CD4-positive, alpha-beta T cell treated with Interleukin-12 subunit alpha and Interleukin-12 subunit beta, for 1 hour (primary cell): ENCODE measurements at regions not wholly inside any gene's neighbourhood (a gene's known extent, or its start where the extent isn't known, plus 50 kb on each side); places are given as distances from the start of the nearest gene placed in this dataset.

ENCODE experiments used
- DNase-seq: peaks from one replicate; pipeline ENCODE4 v3.0.0-alpha.2; 2020

DNA sequence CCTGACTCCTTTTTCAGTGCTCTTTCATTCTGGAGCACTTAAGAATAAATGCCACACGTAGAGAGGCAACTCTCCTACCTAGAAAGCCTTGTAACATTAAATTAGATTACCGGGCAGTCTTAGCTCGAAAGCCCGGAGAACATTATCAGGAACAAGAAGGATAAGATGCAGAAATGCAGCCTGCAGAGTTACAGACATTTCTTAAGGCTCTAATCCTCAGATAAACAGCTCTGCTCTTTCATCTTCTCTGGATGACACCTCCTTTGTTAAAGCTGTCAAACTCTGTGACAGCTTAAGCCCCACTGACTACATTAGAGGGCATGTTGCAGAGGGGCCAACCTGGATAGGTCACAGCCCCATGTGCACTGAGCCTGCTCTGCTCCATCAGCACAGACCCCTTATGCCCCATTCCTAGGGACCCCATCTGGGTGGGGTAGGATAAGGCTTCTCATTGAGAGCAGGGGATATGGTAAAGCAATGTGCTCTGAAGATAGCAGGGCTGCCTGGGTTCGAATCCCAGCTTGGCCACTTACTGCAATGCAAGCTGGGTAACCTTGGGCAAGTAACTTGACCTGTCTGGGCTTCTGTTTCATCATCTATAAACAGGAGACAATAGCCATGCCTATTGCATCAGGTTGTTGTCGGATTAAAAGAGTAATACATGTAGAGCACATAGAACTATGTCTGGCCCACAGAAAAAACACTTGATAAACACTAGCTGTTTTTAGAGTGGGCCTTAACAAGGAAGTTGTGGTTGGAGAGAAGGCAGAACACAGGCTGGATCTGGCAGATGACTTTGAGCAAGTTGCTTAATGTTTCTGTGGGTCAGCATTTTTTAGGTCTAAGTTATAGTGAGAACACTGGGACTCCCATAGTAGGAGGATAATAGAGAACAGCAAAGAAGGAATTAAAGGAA, 111.4 kb downstream of the THNSL2 start:
- no peak for DNase-seq

DNA sequence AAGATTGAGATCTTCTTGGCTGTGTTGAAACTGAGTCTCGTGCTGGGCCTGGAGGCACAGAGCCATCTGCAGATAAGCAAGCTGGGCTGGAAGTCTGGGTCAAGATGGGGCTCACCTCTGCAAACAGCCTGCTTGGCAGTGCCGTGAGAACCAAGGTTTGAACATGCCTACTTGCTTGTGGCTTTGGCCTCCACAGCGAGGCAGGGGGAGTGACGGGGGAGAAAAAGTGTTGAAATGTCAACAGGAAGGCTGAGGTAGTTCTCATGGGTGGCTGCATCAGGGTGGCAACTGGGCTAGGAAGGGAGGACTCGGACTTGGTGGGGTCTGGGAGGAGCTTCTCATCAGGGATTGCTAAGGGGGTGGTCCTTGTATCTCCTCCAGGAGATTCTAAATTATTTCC, 99.7 kb downstream of the THNSL2 start:
- DNase-seq, result peak; percentile 13

DNA sequence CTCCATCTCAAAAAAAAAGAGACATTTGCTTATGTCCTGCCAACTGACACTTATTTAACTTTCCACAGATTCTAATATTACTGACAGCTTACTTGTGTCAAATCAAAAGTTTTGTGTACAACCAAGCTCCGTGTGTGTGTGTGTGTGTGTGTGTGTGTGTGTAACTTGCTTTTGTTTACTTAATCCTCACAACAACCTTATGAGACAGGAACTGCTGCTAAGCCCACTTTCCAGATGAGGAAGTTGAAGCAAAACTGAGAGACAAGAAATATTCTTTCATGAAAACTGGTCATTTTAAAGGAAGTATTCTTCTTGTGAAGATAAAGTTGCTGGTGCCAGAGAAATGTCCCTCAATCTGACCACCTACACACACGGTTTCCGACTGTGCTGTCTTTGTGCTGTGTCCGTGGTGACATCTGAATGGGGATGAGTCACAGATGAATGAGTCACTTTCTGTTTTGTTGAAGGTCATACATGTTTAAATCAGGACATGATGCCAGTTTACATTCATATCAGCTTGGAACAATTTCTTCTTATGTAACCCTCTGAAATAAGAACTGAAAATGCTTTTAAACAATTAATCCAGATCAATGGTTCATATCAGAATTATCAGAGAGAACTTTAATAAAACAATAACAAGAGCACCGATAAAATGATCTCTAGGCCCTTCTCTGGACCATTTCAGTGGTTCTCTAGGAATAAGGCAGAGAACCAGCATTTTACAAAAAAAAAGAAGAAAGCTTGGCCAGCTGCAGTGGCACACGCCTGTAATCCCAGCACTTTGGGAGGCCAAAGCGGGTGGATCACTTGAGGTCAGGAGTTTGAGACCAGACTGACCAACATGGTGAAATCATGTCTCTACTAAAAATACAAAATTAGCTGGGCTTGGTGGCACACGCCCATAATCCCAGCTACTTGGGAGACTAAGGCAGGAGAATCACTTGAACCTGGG, 95.5 kb downstream of the THNSL2 start:
- peak; percentile 6 for DNase-seq

DNA sequence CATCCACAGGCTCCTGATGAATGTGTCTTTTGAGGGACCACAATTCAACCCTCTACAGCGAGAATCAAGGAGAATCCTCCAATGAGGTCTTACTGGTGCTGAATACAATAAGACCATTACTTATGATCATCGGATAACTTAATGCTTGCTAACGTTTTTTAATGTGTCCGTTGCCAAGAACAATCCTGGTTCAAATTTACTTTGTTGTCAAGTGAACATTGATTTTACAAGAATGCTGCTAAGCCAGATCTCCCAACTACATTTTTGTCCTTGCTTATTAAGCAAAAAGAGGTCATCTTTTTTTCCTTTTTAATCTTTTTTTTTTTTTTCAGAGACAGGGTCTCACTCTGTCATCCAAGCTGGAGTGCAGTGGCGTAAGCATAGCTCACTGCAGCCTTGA, 93.7 kb downstream of the THNSL2 start:
- no peak for DNase-seq

DNA sequence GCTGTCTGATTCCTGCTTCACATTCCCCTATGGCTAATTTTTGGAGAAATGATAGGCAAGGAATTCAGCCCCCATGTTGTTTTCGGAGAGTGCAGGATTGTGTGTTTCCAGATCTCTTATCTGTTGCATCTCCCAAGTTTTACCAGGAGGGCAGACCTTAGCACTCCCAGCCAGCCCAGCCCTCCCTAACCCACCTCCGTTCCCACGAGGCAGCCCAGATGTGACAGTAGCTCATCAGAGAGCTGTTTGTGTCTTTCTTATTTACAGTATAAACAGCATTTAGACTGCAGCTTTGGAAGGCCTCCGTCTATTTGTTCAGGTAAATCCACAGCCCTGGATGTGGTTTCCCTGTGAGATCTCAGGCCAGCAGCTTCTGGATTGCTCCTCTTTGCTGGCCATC, 91.6 kb downstream of the THNSL2 start:
- no peak for DNase-seq

DNA sequence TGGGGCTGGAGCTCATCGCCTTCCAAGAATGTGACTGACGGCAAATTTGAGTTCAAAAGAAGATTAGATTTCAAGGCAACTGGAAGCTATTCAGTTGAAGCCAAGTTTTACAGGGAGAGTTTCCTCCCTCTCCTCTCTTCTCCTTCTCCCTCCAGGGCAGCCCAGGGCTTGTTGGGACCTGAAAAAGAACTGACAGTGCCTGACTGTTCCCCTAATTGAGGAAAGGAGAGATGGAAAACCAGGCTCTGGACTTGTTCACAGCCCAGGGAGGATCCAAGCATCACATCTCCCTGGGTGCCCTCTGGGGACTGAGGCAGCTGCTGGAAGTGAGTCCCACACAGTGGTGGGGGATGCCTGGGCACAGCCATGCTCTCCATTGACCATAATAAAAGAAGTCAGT, 88.1 kb downstream of the THNSL2 start:
- DNase-seq, result no peak

DNA sequence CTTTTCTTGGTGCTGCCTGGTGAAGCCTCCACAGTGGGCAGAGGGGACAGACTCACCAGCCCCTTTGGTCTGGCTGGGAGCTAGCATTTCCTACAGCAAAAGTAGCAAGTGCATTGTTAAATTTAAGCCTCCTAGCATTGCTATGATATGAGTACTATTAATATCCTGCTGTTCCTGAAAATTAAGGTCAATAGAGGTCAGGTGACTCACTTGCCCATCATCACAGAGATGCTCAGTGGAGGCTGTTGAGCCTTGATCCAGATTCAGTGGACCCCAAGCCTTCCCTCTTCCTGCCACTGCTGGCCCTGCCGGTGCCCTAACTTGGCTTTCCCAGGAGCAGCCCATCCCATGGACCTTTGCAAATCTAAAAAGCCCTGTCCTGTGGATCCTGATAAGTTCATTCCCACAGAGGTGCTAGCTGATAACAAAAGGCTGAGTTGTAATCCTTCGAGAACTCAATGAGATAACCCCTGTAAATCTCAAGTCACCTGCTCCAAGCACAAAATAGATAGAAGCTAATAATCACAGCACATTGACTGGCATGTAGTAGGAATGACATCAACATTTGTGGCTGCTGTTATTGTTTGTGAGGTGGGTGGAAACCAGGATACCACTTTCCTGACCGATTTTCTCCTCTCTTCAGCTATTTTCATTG, 84.4 kb downstream of the THNSL2 start:
- no peak for DNase-seq

DNA sequence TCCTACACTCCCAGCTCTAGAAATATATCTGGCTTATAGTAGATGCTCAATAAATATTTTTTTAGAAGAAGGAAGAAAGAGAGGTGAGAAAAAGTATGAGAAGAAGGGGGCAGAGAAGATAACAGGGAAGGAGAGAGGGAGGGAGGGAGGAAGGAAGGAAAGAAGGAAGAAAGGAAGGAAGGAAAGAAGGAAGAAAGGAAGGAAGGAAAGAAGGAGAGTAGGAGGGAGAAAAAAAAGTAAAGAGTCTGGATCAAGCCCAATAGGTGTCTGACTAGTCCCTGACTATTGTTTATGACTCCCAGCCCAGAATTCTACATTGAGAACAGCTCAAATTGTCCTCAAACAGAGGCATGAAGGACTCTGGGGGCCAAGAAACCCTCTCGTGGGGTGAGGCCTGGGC, 83.9 kb downstream of the THNSL2 start:
- no peak for DNase-seq

DNA sequence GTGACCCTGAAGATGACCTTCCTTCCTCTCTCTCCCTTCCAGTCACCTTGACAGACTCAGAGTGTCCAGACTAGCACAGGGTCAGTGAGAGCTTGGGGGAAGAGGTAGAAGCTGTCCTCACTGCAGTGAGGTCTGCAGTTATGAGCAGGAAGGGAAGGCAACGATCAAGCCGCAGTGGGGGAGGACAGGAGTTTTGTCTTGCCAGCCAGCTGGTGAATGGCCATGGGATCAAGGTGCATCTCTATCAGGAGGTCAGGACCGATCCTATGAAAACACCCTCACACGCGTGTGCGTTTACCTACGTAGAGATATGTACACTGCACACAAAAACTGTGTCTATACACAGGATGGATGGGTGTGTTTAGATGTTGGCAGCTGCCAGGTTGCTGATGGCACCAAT, 83.2 kb downstream of the THNSL2 start:
- no peak for DNase-seq

DNA sequence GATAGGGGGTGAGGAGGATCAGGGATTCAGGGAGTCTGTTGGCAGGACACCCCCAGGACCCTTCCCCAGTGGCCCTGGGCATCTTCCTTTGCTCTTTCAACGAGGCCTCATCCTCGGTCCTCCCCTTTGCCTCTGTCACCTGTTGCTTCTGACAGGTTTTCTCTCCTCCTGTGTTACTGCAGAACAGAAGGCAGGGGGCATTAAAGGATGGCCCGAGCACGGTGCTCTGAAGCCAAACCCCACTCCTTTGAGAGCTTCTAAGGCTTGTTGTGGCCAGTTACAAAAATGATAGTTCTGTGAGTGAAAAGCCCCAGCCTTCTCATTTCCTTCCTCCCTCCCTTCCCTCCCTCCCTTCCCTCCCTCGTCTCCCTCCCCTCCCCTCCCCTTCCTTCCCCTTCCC, 82.5 kb downstream of the THNSL2 start:
- no peak for DNase-seq

DNA sequence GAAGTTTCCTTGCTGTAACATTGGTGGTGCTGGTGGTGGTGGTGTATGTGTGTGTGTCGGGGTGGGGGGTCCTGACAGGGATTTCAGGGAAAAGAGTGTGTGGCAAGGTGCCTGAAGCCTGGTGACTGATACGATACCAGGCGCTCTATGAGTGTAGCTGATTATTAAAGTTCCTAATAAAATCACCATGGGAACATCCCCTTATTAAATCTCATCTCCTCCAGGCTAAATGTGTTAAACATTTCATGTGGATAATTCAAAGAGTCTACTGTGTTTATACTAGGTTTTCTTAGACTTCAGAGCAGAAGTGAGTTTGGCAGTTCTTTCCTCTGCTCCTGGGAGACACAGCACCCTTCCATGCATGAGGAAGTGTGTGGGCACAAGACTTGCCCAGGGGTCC, 82.0 kb downstream of the THNSL2 start:
- DNase-seq, result no peak

DNA sequence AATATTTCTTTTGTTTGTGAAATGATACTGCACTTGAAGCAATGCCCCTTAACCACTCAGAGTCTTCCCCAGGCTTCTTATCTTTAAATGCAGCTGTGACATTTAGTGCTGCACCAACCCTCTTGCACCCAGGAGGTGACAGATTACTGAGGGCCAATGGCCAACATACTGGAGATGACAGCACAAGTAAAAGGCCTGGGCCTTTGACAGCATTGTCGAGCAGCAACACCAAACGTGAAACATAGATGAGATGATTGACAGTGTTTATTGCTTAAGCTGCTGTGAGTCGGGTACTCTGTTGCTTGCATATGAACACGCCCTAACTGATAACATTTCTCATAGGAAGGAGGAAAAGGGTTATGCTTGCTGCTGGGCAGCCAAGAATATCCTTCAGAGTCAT, 80.3 kb downstream of the THNSL2 start:
- DNase-seq, result no peak

DNA sequence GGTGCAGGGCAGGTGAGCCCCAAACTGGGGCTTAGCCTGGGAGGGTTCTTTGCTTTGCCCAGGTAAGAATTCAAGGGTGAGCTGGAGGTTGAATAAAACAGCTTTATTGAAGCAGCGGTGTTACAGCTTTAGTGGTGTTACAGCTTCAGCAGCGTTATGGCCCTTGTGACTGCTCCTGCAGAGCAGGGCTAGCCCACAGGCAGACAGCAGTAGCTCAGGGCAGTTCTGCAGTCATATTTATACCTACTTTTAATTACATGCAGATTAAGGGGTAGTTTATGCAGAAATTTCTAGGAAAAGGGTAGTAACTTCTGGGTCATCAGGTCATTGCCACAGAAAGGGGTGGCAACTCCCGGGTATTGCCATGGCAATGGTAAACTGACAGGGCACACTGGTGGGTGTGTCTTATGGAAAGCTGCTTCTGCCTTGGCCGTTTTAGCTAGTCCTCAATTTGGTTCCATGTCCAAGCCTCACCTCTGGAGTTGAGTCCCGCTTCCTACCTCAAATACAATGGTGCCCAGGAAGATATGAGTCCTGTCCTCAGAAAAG, 78.2 kb downstream of the THNSL2 start:
- no peak for DNase-seq

DNA sequence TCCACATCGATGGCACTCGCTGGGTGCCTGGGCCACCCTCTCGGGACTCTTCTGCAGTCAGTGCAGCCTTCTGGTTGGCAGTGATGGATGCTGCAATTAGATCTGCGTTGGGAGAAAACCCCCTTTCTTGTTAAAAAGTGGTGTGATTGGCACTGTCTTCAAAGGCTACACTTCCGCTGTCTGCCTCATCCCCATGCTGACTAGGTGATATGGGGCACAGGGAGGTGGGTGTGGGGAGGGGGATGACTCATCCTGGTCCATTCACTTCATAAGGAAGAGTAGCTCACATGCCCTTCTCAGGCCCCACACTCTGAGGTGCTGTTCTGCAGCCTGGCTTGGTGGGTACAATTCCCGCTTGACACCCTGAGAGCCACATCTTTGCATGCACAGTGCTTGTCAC, 77.4 kb downstream of the THNSL2 start:
- no peak for DNase-seq

DNA sequence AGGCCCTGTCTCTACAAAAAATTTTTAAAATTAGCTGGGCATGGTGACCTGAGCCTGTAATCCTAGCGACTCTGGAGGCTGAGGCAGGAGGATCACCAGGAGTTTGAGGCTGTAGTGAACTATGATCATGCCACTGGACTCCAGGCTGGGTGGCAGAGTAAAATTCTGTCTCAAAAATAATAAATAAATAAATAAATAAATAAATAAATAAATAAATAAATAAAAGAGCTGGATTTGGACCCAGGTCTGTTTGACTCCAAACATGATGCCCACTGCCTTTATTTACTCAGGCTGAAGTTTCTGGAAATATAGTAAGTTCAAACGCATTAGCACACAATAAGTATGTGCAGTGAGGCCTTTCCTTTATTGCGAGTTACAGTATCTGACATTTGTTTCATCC, 75.0 kb downstream of the THNSL2 start:
- DNase-seq, result no peak

DNA sequence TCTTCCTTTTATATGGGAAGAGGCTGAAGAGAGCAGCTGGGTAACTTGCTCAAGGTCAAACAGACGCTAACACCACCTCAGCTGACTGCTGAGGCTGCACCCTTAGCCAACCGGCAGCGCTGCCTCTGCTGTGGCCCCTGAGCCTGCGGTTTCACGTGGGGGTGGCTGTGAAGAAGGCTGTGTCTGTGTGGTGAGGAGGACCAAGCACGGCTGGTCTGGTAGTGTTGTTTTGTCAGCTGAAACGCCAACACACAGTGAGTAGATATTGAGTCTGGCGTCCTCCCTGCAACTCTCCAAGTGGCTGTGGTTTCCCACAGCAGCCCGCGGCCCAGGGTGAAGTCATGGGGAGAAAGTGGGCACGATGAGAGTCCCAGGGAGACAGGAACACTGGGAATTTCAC, 69.6 kb downstream of the THNSL2 start:
- DNase-seq, result peak; percentile 43

DNA sequence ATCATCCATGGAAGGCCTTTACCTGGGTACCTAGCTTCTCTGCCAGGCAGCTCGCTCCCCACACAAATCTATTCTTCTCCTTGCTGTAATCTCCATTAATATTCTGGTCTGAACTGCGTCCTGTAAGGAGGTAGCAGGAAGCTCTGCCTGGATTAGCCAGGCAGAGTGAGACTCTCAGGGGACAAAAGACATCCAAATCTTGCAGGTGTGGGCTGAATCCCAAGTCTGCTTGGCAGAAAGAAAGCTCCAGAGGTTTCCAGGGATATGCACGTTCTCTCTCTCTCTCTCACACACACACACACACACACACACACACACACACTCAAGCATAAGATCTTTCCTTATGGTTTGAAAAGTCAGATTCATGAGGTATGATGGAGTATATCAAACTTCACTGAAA, 66.5 kb downstream of the THNSL2 start:
- no peak for DNase-seq
